GM18502 (cell line): ENCODE measurements at regions not wholly inside any gene's neighbourhood (a gene's known extent, or its start where the extent isn't known, plus 50 kb on each side); places are given as distances from the start of the nearest gene placed in this dataset.
"Not testable (repeated sequence)": the region's sequence is repeated elsewhere in the genome, so short reads cannot be mapped to it uniquely, and the experiment has no call there.

Source experiments
- ATAC-seq: cut with Tn5 transposase; IDR thresholded peaks from one replicate; pipeline ENCODE4 v1.9.1; 2021; ENCODE audit warnings: mild to moderate bottlenecking; ENCODE audit not compliant: unreplicated experiment, poor library complexity

GRCh38 chr9:11663913-11664312, 1029.3 kb upstream of the TYRP1 start:
- no peak for ATAC-seq

DNA sequence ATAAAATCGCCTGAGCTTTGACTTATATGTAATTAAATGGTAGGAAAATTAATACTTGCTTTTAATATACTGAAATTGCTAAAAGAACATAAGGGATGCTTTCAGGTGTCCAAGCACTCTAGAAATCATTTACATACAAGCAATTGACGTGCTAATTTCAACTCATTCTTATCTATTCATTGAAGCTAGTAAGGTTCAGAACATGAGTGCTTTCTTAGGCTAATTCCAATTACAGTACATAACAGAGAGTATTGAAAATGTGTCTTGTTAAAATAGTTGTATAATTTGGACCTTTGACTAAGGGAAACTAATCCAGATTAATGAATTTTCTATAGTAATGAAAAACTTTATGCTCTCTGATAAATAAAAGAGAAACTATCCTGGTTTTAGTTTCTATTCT, 1016.4 kb upstream of the TYRP1 start:
- ATAC-seq: no peak

- ATAC-seq: no peak
Measured at GRCh38 chr9:11686733-11687132, 1006.5 kb upstream of the TYRP1 start.

GRCh38 chr9:11697126-11697525, 996.1 kb upstream of the TYRP1 start:
- ATAC-seq: no peak

- ATAC-seq: no peak
Measured at GRCh38 chr9:11701706-11702105, 991.5 kb upstream of the TYRP1 start.

GRCh38 chr9:11702548-11702947, 990.6 kb upstream of the TYRP1 start:
- no peak for ATAC-seq

- ATAC-seq: not testable (repeated sequence)
Measured at GRCh38 chr9:11704198-11704597, 989.0 kb upstream of the TYRP1 start.

DNA sequence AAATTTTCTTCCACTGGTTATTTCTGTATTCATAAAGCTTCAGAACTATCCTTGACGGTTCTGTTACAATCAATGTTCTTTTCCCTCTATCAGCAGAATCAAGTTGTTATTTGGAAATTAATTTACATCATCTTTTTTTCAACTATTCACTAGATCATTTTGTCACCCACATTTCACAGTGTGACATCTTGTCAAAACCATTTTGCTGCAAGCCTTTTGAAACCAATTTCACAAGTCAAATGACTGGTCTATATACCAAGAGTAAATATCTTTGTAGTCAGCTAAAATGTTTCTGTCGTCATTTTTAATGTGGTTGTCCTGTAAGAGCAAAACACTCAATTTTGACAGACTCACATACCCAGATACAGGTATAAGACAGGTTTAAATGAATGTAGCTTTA, 984.3 kb upstream of the TYRP1 start:
- ATAC-seq: no peak

DNA sequence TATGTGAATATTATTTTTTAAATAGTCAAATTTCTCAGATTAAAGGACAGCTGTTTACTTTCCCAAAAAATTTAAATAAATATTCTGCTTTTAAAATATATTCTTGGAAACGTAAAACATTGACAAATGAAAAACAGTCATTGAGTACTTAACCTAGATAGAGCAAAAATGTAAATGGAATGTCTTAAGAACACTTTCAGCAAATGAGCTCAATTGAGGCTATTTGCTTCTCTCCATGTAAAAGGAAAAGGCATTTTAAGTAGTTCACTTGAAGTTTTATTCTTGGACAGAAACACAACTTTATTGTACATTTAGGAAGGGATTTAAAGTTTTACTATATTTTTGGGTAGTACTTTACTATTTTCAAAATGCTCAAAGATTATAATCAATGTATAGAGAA, 983.6 kb upstream of the TYRP1 start:
- ATAC-seq: no peak

DNA sequence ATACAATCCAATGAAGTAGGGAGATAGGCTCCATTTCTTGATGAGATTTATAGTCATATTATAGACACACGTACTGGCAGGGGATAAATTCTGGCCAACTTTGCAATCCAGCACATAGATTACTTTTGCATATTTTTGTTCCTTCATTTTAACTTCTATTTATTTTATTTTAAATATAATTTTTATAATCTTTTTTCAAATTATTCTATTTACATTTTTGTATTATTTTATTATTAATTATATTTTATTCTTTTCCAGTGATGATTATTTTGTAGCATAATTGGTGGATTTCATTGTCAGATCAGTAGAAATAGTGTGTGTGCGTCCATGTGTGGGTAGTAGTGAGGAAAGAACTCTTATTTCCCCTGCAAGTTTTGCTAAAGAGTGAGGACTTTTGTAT, 980.1 kb upstream of the TYRP1 start:
- ATAC-seq: no peak

- no peak for ATAC-seq
Measured at GRCh38 chr9:11722957-11723356, 970.2 kb upstream of the TYRP1 start.

DNA sequence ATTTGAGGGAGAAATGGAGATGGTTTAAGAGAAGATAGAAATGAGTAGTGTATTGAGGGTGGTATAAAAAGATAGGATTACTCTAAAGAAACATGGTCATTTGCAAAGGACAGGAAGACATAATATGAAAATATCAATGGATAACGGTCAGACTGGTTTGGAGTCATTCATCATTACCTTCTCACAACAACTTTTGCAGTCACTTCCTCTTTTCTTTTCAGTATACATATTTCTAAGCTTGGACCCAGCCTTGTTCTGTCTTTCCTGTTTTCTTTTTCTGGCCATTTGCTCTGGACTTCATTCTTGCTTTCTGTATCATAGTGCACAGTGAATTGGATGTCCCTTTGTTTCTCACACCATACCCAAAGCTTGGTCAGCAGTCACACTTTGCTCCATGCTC, 966.5 kb upstream of the TYRP1 start:
- ATAC-seq: no peak

GRCh38 chr9:11735391-11735790, 957.8 kb upstream of the TYRP1 start:
- ATAC-seq: no peak

- no peak for ATAC-seq
Measured at GRCh38 chr9:11742471-11742870, 950.7 kb upstream of the TYRP1 start.

- ATAC-seq: no peak
Measured at GRCh38 chr9:11743356-11743755, 949.8 kb upstream of the TYRP1 start.

DNA sequence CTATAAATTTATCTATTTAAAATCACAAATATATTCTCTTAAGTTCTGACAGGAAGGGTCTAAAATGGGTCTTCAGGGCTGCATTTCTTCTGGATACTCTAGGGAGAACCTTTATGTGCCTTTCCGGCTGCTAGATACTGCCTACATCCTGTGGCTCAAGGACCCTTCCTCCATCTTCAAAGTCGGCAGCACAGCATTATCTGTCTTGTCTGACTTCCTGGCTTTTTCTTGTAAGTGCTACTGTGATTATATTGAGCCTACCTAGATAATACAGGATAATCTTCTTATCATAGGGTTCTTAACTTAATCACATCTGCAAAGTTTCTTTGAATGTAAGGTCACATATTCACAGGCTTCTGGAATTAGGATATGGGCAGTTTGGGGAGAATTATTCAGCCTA, 943.8 kb upstream of the TYRP1 start:
- ATAC-seq: no peak

GRCh38 chr9:11755951-11756350, 937.2 kb upstream of the TYRP1 start:
- no peak for ATAC-seq

GRCh38 chr9:11757408-11757807, 935.8 kb upstream of the TYRP1 start:
- no peak for ATAC-seq

- ATAC-seq: no peak
Measured at GRCh38 chr9:11758016-11758415, 935.2 kb upstream of the TYRP1 start.

GRCh38 chr9:11779971-11780370, 913.2 kb upstream of the TYRP1 start:
- ATAC-seq: no peak

DNA sequence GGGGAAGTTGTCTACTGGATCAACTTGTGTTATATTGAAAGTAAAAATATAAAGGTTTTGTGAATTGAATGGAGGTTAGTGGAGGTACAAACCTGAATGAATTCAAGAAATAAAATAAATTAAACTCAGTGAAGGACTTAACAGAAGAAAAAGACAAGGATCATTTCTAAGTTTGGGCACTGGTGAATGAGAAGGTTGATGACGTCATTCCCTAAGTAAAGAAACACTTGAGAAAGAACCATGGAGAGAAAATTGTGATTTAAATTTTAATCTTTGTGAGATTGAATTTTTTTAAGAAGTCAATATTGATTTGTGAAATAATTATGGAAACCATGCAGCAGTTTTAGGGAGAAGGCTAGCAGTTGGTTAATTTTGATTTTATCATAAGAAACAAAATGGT, 900.3 kb upstream of the TYRP1 start:
- ATAC-seq: no peak

- ATAC-seq: no peak
Measured at GRCh38 chr9:11794984-11795383, 898.2 kb upstream of the TYRP1 start.

- no peak for ATAC-seq
Measured at GRCh38 chr9:11805969-11806368, 887.2 kb upstream of the TYRP1 start.
